Esophagus (tissue), 2 donors: ENCODE measurements at regions not wholly inside any gene's neighbourhood (a gene's known extent, or its start where the extent isn't known, plus 50 kb on each side); places are given as distances from the start of the nearest gene placed in this dataset.
"Not testable (repeated sequence)": the region's sequence is repeated elsewhere in the genome, so short reads cannot be mapped to it uniquely, and the experiment has no call there.

Source experiments
- H3K27ac ChIP-seq, 2 donors: one replicate each; pipeline ENCODE4 v1.5.1; 2013; ENCODE audit warnings: low read depth in 2 of 2, mild to moderate bottlenecking in 2 of 2, inconsistent platforms in 1 of 2, low read length in 1 of 2, moderate library complexity in 1 of 2
- H3K27me3 ChIP-seq, 2 donors: one replicate each; pipeline ENCODE4 v1.6.1; 2013; ENCODE audit warnings: low read length in 2 of 2, control low read depth in 1 of 2, mild to moderate bottlenecking in 1 of 2; ENCODE audit not compliant: insufficient read depth in 2 of 2, control insufficient read depth in 1 of 2
- H3K36me3 ChIP-seq, 2 donors: one replicate each; pipeline ENCODE4 v1.6.1; 2013; ENCODE audit warnings: low read length in 1 of 2; ENCODE audit not compliant: control insufficient read depth in 2 of 2, insufficient read depth in 2 of 2
- H3K4me1 ChIP-seq, 2 donors: one replicate each; pipeline ENCODE4 v1.6.1; 2013; ENCODE audit warnings: low read length in 1 of 2; ENCODE audit not compliant: control insufficient read depth in 2 of 2, insufficient read depth in 2 of 2
- H3K4me3 ChIP-seq, 2 donors: one replicate each; pipeline ENCODE4 v1.5.1; 2013; ENCODE audit warnings: low read length in 2 of 2, mild to moderate bottlenecking in 2 of 2, low read depth in 1 of 2, moderate library complexity in 1 of 2
- H3K9me3 ChIP-seq, 2 donors: one replicate each; pipeline ENCODE4 v1.6.1; 2013; ENCODE audit warnings: mild to moderate bottlenecking in 2 of 2, low read depth in 1 of 2, low read length in 1 of 2, moderate library complexity in 1 of 2; ENCODE audit not compliant: control insufficient read depth in 2 of 2, insufficient read depth in 1 of 2
- WGBS, 2 donors: extraction: QIAGEN DNeasy Blood & Tissue Kit; methylation state at CpG; one replicate each; pipeline ENCODE4 v1.1.7; 2013; 5-methylcytosine and 5-hydroxymethylcytosine counted together
- donor health status: healthy with polysubstance abuse.
- donor health status: Bipolar disorder and iron deficiency.

DNA sequence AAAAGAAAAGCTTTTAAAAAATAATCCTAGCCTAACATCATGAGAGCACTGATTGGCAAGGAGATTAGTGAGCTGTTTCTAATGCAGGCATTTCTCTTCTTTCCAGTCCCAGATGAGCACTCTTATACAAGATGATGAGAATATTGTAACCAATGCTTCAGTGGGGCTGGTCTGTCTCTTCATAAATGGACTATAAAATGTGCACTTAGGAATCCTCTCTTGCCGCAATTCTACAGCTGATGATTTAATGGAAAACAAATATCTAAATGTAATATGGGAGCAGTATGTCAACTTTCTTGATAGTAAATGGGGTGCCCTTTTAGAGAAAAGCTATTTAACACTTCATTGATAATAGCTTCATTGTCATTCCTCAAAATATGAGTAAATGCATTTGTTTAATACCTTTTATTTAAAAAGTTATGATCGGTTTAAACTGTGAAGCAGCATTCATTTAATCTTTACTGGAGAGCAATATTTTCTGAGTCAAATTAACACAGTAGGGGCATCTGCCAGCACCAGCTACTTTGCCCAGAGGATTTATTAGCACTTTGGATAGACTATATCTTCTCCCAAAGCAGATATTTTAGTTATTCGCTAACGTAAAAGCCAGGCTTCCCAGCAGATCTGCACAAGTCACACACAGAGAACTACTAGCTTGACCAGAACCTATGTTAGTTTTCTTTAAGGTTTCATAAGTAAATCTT lies 985.9 kb downstream of the DIPK2A start:
- H3K4me3 ChIP-seq: no peak overlapping the region
- H3K36me3 ChIP-seq: no peaks in the 10 kb centered on the region
- 60 to 72% methylated on average over 4 of the region's 4 CpGs for WGBS, 2 donors
- no peaks in the 10 kb centered on the region for H3K9me3 ChIP-seq
- H3K4me1 ChIP-seq: no peaks in the 10 kb centered on the region
- H3K27ac ChIP-seq: no peak overlapping the region
- no peaks in the 10 kb centered on the region for H3K27me3 ChIP-seq

DNA sequence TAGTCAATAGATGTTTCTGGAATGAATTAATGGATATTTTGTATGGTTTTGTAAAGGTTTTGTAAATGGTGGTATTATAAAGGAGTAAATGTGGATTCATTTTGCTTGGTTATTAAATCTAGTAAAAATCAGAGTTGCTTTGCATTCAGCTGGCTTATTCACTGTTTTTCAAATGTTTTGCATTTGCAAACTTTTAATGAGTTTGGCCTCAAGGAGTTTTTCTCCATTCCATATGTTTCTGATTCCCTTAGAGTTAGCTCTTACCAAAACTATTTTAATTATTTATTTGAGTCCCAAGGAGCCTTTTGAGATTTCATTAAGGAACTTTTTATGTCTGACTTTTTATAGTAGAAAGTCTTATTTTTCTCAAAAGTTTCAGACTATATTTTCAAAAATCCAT lies 992.2 kb downstream of the DIPK2A start:
- H3K27ac ChIP-seq: no peak overlapping the region
- no peaks in the 10 kb centered on the region for H3K27me3 ChIP-seq
- no peaks in the 10 kb centered on the region for H3K4me1 ChIP-seq
- no peaks in the 10 kb centered on the region for H3K36me3 ChIP-seq
- H3K9me3 ChIP-seq: no peaks in the 10 kb centered on the region
- H3K4me3 ChIP-seq: no peak overlapping the region

DNA sequence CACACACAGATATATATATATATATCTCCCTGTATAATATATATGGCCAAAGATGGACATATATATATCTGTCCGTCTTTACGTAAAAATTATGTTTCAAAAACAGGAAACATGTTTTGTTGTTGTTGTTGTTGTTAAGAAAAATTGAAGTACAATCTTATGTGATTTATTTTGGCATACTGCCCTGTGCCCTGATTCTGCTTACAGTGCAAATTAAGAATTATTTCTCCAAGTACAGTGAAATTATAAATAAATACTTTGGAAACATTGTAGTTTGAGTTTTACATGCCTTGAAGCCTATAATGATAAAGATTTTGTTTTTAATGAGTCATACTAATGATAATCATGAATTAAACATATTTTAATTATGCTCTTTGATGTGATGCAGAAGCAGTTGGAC lies 994.9 kb downstream of the DIPK2A start:
- no peaks in the 10 kb centered on the region for H3K4me1 ChIP-seq
- WGBS, 2 donors: 52 to 72% methylated on average over 2 of the region's 2 CpGs
- no peak overlapping the region for H3K4me3 ChIP-seq
- no peaks in the 10 kb centered on the region for H3K36me3 ChIP-seq
- H3K9me3 ChIP-seq: no peaks in the 10 kb centered on the region
- no peaks in the 10 kb centered on the region for H3K27me3 ChIP-seq
- no peak overlapping the region for H3K27ac ChIP-seq

DNA sequence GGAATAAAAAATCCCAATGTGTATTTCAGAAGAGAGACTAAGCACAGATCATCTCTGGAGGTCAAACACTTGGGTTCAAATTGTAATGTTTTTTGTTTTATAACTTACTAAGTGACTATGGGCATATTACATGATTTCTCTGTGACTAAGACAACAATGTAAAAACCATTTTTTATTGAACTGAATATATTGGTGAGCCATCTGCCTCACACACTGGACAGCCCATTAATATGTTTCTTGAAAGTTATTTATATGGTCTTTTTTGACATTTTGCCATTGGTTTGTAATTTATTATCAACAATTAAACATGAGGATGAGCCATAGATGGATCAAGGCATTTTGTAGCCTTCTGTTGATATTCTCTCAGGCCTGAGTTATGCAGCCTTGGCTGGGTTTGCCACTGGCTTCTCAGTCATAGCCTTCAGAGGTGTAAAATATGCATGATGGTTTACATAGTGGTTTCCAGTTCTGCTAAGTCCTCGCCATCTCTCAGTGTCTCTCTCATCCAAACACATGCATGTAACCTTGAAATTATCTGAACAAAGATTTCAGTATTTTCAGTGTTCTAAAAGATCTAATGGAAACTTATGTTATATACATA lies 997.2 kb downstream of the DIPK2A start:
- WGBS, 2 donors: 76 to 85% methylated on average over 1 of the region's 1 CpG

DNA sequence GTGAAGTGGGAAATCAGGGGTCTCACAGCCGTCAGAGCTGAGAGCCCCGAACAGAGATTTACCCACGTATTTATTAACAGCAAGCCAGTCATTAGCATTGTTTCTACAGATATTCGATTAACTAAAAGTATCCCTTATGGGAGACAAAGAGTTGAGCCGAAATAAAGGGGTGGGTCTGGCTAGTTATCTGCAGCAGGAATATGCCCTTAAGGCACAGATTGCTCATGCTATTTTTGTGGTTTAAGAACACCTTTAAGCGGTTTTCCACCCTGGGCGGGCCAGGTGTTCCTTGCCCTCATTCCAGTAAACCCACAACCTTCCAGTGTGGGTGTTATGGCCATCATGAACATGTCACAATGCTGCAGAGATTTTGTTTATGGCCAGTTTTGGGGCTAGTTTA lies 1012.9 kb downstream of the DIPK2A start:
- 91 to 93% methylated on average over 7 of the region's 7 CpGs for WGBS, 2 donors
- not testable (repeated sequence) for H3K4me1 ChIP-seq

More for the DNA sequence above, 997.2 kb downstream of the DIPK2A start:
- no peak overlapping the region for H3K27ac ChIP-seq
- H3K36me3 ChIP-seq: no peaks in the 10 kb centered on the region
- H3K4me1 ChIP-seq: no peaks in the 10 kb centered on the region
- no peaks in the 10 kb centered on the region for H3K27me3 ChIP-seq
- H3K4me3 ChIP-seq: no peak overlapping the region
- H3K9me3 ChIP-seq: no peaks in the 10 kb centered on the region

DNA sequence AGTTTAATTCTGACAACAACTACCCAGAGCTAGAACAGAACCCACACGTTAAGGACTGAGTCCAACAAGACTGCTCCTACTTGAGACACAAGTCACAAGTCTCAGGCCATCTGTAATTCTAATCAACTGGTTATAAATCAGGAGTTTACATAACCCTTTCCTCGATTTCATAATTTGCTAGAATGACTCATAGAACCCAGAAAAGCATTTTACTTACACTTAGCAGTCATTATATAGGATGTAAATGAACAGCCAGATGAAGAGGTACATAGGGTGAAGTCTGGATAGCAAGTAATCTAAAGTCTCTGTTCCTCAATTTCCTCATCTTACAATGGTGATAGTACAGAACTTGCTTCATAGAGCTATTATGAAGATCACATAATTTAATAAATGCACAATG lies 1018.2 kb downstream of the DIPK2A start:
- whole genome bisulfite sequencing, 2 donors: 48 to 51% methylated on average over 2 of the region's 2 CpGs
- Histone ChIP-seq H3K27me3 (no peaks in the 10 kb centered on the region), H3K27ac (no peak overlapping the region), H3K9me3 (no peaks in the 10 kb centered on the region), H3K4me3 (no peak overlapping the region), H3K36me3 (no peaks in the 10 kb centered on the region), H3K4me1 (no peaks in the 10 kb centered on the region)

More for the DNA sequence above, 1012.9 kb downstream of the DIPK2A start:
- not testable (repeated sequence) for H3K9me3 ChIP-seq, H3K4me3 ChIP-seq, H3K36me3 ChIP-seq, H3K27me3 ChIP-seq, H3K27ac ChIP-seq

DNA sequence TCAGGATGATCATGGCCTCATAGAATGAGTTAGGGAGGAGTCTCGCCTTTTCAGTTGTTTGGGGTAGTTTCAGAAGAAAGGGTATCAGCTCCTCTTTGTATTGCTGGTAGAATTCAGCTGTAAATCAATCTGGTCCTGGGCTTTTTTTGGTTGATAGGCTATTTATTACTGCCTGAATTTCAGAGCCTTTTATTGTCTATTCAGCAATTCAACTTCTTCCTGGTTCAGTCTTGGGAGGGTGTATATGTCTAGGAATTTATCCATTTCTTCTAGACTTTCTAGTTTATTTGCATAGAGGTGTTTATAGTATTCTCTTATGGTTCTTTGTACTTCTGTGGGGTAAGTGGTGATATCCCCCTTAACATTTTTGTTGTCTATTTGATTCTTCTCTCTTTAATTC lies 1024.2 kb downstream of the DIPK2A start:
- peaks cover 0 to under 1% of the 10 kb centered on the region in 2 donors for H3K9me3 ChIP-seq
- H3K27ac ChIP-seq: no peak overlapping the region
- H3K27me3 ChIP-seq: no peaks in the 10 kb centered on the region
- H3K36me3 ChIP-seq: no peaks in the 10 kb centered on the region
- H3K4me3 ChIP-seq: no peak overlapping the region
- H3K4me1 ChIP-seq: no peaks in the 10 kb centered on the region
- WGBS, 2 donors: 59 to 81% methylated on average over 1 of the region's 1 CpG

DNA sequence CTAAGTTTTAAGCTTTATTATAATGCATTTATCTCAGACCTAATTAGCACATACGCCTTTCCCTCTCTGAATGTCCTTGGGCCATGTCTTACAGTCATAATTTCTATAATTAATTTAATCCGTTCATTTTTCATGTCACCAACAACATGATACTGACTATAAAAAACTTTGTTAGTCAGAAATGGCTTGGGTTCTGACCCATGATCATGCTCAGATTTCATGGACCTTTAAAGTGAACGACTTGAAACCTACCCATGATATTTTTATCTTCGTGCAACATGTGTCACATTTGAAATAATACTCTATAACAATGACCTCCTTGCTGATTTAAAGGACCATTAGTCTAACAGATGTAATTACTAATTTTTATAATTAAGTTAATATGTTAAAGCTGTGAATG lies 1033.8 kb downstream of the DIPK2A start:
- H3K27me3 ChIP-seq: no peaks in the 10 kb centered on the region
- WGBS, 2 donors: 74 to 76% methylated on average over 4 of the region's 4 CpGs
- no peak overlapping the region for H3K27ac ChIP-seq
- H3K4me1 ChIP-seq: no peaks in the 10 kb centered on the region
- H3K36me3 ChIP-seq: no peaks in the 10 kb centered on the region
- peaks cover 0 to 2% of the 10 kb centered on the region in 2 donors for H3K9me3 ChIP-seq
- no peak overlapping the region for H3K4me3 ChIP-seq

DNA sequence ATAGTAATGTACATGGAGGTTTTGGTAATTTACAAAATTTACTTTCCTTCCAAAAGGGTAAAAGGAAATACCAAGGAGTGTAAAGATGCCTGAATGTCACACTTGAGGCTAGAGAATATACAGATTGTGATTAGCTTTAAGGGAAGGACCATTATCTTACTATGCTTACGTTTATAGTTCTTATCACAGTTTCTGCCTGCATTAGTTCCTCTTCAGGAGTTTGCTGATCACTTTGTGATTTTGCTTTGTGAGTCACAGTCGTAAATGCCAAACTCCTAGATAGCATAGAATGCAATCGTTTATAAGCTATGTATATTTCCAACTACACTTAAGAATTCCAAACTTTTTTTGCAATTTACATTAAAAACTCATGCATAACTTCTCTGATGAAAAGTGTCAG lies 1034.6 kb downstream of the DIPK2A start:
- Histone ChIP-seq H3K27me3 (no peaks in the 10 kb centered on the region), H3K9me3 (no peaks in the 10 kb centered on the region), H3K4me3 (no peak overlapping the region), H3K36me3 (no peaks in the 10 kb centered on the region), H3K4me1 (no peaks in the 10 kb centered on the region), H3K27ac (no peak overlapping the region)
- 41 to 66% methylated on average over 3 of the region's 3 CpGs for WGBS, 2 donors

DNA sequence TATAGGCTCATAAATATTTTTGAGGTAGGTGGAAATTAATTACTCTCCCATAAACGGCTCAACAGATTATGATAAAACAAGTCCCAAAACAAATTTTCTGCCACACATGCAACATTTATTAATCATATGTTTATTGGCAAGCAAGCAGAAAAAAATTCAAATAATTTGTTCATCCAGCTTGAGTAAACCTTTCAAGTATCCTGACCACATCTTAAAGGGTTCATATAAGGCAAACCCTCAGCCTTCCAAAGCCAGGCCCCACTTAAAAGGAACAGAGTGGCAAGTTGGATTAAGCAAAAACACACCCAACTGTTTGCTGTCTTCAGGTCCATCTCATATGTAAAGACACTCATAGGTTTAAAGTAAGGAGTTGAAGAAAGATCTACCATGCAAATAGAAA lies 1042.3 kb downstream of the DIPK2A start:
- H3K4me1 ChIP-seq: no peaks in the 10 kb centered on the region
- WGBS, 2 donors: 75 to 81% methylated on average over 1 of the region's 1 CpG
- H3K27me3 ChIP-seq: no peaks in the 10 kb centered on the region
- no peaks in the 10 kb centered on the region for H3K36me3 ChIP-seq
- H3K4me3 ChIP-seq: no peak overlapping the region
- no peak overlapping the region for H3K27ac ChIP-seq
- no peaks in the 10 kb centered on the region for H3K9me3 ChIP-seq
